GM19438 (cell line): ENCODE measurements at regions not wholly inside any gene's neighbourhood (a gene's known extent, or its start where the extent isn't known, plus 50 kb on each side); places are given as distances from the start of the nearest gene placed in this dataset.

Experiments
- ATAC-seq: cut with Tn5 transposase; IDR thresholded peaks from one replicate; pipeline ENCODE4 v1.9.1; 2021; ENCODE audit warnings: low read depth; ENCODE audit not compliant: unreplicated experiment

DNA sequence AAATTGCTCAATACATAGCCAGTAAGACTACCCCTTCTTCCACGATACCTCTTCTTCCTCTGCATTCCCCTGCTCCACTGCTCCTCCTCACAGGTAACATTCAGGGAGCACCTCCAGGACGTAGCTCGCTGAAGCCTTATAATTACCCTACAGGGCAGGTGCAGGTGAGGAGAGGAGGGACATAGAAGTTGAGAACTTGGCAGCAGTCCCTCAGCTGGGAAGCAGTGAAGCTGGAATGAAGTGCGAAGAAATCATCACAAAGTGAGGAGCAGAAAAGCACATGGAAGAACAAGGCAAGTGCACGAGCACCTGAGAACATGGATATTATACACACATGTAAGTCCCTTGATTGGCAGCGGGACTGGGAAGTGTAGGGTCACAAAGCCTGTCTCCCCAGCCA lies 118.2 kb downstream of the HSD17B3 start:
- ATAC-seq: no peak

- no peak for ATAC-seq
Observed at GRCh38 chr9:96178153-96178552, 123.8 kb downstream of the HSD17B3 start.

- no peak for ATAC-seq
Observed at GRCh38 chr9:96177719-96178028, 124.3 kb downstream of the HSD17B3 start.

GRCh38 chr9:96177005-96177718 lies 124.8 kb downstream of the HSD17B3 start:
- ATAC-seq: no peak

GRCh38 chr9:96175796-96176195 lies 126.2 kb downstream of the HSD17B3 start:
- ATAC-seq: no peak

- ATAC-seq: no peak
Observed at GRCh38 chr9:96175001-96175400, 127.0 kb downstream of the HSD17B3 start.

GRCh38 chr9:96174371-96174770 lies 127.6 kb downstream of the HSD17B3 start:
- no peak for ATAC-seq

DNA sequence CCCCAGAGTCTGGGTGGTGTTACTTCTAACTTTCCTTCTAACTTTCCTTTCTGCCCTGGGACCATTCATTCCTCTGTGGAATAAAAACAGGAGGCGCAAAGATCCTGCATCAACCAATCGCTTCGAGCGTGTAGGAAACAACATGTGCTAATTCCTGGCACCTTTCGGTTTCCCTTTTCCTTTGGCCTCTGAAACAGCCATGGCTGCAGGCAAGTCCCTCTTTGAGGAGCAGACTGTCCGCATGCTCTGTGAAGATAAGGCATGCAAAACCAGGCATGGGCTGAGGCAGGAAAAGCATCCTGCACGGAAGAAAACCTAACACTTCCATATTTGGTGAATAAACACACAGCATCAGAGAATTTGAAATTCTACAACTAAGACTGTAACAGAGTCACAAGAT lies 128.3 kb downstream of the HSD17B3 start:
- ATAC-seq: no peak

DNA sequence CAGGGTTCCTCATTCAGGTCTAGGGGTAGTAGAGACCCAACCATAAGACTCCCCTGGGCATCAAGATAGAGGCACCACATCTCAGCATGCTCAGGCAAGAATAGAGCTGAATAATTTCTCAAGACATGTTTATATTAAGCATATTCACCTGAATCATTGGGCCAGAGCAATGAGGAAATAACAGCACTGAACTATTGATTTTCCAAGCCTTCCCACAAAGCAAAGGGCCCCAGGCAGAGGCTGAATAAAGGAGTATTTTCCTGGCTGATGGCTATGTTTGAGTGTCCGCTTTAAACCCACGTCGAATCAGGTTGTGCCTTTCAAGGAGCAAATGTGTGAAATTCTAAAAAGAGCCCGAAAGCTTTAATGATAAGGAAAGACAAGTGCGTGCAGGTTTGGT lies 129.2 kb downstream of the HSD17B3 start:
- no peak for ATAC-seq

GRCh38 chr9:96171728-96172127 lies 130.2 kb downstream of the HSD17B3 start:
- no peak for ATAC-seq

DNA sequence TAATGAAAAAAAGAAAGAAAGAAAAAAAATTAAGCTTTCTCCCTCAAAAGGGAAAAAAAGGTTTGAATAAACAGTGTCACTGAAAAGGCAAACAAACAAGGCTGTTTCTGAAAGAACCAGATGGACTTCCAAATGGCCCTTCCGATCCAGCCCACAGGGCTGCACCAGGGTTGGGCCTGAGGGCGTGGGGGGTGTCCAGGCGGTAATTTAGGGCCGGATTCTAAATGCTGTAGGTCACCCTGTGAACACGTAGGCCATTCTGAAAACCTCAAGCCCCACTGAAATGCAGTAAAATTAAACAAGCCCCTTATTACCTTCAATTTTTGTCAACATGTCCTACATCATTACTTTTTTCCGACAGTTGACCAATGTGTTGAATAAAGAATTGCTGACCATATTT lies 132.1 kb downstream of the HSD17B3 start:
- ATAC-seq: no peak

DNA sequence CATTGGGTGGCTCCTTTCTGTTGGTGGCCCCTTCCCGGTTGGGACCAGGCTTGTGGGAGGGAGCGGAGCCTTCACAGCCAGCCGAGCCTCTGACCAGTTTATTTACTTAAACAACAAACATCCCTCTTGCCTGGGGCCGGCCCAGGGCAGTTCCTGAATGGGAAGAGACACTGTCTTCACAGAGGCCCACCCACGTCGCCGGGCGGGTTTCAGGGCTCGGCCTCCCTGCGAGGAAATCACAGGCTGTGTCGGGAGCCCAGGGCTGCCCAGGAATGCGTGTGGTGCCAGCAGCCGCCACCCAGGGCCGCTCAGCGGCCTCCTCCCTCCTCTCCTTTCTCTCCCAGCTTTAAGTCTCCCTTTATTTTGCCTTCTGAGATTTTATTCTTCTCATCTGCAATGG lies 132.5 kb downstream of the HSD17B3 start:
- no peak for ATAC-seq

GRCh38 chr9:96168882-96169281 lies 133.1 kb downstream of the HSD17B3 start:
- no peak for ATAC-seq

GRCh38 chr9:96167011-96167410 lies 135.0 kb downstream of the HSD17B3 start:
- ATAC-seq: no peak

- no peak for ATAC-seq
Observed at GRCh38 chr9:96164268-96164683, 137.7 kb downstream of the HSD17B3 start.

DNA sequence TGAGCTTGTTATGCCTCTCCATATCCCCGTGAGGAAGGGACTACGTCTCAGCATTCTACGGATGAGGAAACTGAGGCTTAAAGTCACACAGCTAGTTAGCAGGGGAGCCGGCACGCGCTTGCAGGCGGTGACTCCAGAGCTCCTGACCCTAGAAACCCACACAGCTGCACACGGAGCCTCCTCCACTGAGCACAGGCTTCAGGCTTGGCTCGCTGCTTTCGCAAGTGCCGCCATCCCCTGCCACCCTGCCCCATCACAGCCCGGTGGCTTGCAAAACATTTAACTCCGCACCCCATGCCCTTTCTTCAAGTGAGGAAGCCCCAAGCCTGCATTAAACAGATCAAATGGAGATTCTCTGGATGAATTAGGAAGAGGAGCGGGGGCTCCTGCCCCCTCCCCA lies 138.3 kb downstream of the HSD17B3 start:
- ATAC-seq: no peak

DNA sequence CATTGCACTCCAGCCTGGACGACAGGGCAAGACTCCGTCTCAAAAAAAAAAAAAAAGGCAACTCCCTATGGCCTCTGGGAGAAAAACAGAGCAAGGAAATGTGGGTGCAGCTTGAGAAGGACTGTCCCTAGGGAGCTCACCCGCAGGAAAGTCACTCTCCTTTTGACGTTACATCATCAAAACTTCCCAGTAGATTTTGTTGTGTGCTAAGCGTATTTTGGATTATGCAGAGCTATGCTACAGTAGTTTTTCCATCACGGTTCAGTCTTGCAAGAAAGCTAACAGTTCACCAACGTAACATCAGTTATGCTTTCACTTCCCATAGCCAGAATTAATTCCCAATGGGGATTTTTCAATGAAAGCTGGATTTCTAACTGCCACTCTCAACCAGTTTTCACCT lies 138.8 kb downstream of the HSD17B3 start:
- ATAC-seq: no peak

DNA sequence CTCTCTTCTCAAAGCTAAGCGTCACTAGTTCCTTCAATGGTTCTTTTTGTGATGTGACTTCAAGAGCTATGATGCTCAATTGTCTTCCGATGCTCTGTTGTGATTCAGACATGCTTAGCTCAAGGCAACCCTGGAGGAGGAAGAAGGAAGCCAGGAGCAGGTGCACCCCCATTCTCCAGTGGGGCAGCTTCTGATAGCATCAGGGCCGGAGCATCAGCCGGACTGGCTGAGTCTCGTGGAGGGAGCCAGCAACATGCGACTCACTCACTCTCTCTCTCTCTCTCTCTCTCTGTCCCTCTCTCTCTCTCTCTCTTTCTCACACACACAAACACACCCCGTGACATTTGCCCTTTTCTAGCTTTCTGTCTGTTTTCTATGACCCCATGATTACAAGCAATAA lies 140.2 kb downstream of the HSD17B3 start:
- ATAC-seq: no peak

DNA sequence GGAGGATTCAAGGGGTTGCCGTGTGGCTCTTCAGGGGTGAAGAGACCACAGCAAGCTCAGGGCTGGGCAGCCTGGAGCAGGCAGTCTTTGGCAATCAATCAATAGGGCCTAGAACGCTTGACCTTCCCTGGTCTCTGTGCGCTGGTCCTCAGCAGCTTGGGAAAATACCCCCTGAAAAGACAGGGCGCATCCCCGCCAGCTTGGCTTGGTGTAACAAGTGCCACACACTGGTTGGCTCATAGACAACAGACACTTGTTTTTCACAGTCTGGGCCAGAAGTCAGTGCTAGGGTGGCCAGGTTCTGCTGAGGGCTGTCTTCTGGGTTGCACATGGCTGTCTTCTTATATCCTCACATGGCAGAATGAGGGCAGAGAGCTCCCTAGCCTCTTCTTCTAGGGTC lies 141.1 kb downstream of the HSD17B3 start:
- no peak for ATAC-seq

DNA sequence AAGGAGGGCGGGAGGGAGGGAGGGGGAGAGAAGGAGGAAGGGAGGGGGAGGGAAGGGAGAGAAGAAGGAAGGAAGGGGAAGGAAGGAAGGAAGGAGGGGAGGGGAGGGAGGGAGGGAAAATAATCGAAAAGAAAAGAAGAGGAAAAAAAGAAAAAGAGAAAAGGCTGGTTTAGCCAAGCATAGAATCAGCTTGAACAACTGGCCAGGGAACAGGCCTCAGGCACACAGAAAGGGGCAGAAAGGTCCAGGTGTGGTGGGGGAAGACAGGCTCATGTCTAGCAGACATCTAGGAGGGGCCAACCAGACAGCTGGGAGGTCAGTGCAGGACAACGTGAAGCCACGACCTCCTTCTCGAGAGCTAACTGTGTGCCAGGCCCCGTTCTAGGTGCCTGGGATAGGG lies 141.8 kb downstream of the HSD17B3 start:
- ATAC-seq: no peak

DNA sequence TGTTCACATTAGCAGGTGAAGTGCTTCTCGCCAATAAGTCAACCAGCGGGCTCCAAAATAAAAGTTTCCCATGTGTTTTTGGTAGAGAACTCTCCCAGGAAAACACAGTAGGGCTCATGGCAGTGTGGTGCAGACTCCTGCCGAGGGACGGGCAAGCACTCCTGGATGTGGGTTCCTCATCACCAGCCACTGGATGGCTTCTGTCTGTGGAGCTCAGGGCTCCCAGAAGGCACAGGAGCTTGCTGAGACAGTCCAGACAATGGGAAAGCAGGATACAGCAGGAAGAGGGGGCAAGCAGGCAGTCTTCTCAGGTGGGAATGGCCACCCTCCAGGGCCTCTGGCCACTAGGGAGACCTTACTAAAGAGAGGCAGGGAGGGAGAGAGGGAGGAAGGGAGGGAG lies 142.4 kb downstream of the HSD17B3 start:
- ATAC-seq: no peak

DNA sequence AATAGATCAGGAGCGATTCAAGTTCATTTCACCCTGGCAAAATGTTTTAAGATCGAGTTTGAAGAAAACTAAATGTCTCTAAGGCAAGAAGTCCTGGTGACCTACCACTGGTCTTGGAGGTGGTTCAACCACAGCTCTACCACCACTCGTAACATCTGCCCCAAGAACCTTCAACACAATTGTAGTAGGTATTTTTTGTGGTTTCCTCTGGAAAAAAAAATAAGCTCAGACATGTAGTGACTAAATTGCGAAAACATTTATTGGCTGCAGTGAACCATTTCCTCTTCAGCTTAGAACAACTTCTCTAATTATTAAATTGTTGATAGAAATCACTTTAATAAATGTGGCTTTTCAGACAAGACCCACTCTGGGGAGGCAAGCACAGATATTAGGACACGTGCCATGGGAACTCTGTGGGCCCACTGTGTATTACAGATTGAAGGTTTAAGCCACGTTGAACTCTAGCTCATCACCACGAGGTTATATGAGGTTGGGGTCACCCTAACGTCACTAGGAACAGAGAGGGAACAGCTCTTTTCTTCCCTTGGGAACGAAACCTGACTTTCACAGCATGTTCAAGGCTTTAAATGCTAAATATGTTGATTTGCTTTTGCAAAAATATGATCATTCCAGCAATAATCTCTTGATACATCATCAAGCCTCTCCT lies 142.9 kb downstream of the HSD17B3 start:
- no peak for ATAC-seq

GRCh38 chr9:96158147-96158546 lies 143.8 kb downstream of the HSD17B3 start:
- ATAC-seq: no peak
